ENCODE measurements at regions not wholly inside any gene's neighbourhood (a gene's known extent, or its start where the extent isn't known, plus 50 kb on each side); places are given as distances from the start of the nearest gene placed in this dataset.

DNA sequence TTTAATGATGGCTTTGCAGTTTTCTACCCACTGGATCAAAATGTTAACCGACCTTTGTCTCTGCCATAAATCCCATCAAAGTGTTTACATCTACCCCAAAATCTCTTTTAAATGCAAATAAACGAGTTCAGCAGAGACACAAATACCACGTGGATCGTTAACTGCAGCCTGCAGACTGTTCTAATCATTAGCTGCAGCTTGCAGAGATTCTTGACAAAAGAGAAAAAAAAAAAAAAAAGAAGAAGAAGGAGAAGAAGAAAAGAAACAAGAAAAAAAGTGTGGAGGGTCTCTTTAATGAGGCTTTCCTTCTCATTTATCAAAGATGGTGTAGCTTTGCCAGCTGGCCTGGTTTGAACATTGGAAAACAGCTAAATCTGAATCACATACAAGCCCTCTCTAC is 275.7 kb downstream of the NEDD1 start:
- no peak for DNase-seq

DNA sequence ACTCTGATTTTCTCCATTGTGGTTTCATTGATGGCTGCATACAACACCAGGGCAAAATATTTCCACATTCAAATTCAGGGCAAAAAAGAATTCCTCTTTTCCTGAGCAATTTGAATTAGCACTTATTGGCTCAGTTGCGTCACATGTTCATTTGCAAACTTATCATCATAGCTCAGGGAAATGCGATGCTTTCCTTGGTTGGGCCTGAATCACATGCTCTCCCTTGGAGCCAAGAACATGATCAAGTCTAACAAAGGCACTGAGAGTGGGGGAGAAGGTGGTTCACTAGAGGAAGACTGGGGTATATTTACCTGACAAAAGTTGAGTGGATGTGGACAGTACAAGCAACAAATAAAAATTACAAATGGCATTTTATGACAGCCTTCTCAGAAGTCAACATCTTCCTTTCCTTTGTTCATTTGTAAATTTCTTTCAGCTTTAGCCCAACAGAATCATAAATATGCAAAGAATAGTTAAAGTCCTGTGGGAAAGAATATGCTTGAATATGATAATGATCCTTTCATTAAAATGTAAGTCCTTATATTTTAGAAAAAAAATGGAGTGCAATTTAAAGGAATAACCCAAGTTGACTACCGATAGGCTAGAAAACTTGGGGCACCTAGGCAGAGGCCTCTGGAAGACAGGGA is 277.2 kb downstream of the NEDD1 start:
- DNase-seq = no peak

DNA sequence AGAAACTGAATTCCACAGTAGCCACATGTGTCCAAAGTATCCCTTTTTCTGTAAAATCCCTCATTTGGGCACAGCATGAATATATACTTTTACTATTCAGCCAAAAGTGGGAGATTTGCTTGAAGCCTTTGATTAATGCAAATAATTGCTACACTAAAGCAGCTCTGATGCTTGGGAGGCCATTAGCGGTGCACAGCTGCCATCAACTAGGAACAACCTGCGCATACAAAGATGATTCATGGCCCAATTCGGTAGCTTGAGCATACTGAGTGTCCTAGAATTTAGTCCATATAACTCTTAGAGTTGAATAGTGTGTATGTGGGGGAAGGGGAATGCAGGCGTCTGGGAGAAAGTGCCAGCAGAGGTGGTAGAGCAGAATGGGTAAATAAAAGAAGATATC is 277.0 kb upstream of the RMST start:
- DNase-seq = peak; percentile 58

GRCh38 chr12:97194546-97194945 is 268.1 kb upstream of the RMST start:
- no peak for DNase-seq

- no peak for DNase-seq
These were observed 262.4 kb upstream of the RMST start for GRCh38 chr12:97200181-97200580.

- DNase-seq = no peak
These were observed 259.2 kb upstream of the RMST start for GRCh38 chr12:97203408-97203807.

DNA sequence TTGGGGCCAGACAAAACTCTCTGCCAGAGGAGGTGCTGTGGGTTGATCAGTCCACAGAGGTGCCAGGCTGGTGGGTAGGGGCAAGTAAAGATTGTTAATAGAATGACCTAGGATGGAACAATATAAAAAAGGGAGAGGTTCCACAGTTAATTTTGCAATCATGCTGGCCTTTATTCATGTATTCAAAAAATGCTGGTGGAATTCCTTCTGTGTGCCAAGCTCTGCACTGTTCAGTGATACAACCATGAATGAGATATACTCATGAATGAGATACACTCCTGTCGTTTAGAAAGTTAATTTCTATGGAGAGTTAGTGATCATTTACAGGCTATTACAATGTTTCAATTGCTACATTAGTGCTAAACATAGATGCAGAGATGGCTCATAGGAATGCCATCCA is 252.6 kb upstream of the RMST start:
- DNase-seq = no peak

- DNase-seq = no peak
These were observed 251.1 kb upstream of the RMST start for GRCh38 chr12:97211416-97211930.

GRCh38 chr12:97216848-97217247 is 245.8 kb upstream of the RMST start:
- no peak for DNase-seq

DNA sequence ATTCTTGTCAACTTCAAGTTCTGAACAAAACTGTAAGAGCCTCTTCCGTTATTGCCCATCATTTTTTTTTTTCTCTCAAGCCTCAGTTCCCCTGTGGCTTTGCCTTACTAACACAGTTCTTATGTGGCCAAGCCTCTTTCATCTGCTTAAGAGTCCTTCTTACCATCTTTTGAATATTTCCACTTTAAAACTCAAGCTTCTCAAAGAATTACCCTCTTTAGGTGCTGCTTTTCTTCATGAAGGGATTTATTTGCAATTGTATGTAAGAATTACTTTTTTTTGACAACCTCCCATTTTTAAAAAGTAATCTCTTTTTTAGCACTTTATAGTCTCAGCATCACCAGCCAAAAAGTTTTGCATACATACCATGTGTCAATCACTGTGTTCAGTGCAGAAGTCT is 240.2 kb upstream of the RMST start:
- no peak for DNase-seq

DNA sequence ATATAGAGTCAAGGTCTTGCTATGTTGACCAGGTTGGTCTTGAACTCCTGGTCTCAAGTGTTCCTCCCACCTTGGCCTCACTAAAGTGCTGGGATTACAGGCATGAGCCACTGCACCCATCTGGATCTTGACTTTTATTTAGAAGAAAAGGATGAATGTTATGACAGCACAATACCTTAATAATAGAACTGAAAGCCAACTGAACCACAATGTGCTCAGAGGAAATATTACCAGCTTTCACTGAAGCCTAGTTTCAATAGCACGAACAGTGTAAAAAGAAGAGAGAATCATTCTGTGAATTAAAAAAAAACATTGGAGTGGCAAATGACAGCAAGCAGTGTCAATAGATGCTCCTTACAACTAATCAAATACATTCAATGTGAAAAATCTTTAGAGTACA is 239.2 kb upstream of the RMST start:
- DNase-seq = no peak

- DNase-seq = no peak
These were observed 233.6 kb upstream of the RMST start for GRCh38 chr12:97229004-97229403.

DNA sequence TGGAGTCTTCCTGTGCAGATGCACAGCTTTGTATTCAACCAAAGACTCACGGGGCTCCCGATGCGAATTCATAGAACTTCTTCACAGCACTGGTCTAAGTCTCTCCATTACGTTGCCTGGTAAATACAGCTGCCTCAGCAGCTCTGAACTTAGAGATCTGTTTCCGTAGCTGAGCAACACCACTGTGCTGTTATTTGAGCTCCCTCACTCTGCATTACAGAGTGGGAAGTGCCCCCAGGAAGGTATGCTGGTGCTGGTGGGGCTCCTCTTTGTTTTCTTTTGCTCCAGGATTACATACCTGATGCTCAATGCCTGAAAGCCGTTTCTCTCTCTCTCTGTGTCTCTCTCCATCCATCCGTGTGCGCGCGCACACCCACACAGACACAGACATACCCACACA is 227.5 kb upstream of the RMST start:
- no peak for DNase-seq

DNA sequence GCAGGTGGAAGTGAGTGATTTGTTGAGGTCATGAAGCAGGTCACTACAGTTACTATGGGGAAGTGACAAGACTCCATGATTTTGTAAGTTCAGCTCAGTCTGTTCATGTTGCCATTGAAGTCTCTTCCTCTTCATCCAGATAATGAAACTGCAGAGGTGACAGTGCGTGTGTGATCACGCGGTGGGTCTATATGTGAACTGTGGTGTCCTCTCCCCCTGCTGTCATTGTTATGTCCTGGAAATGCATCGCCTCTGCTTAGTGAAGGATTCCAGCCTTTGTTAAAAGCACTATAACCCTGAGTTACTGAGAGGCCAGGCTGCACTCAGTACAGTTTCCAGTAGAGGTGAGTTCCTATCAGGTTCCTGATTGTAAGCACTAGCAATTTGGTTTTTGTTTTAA is 216.2 kb upstream of the RMST start:
- no peak for DNase-seq

GRCh38 chr12:97250483-97250882 is 212.1 kb upstream of the RMST start:
- no peak for DNase-seq

DNA sequence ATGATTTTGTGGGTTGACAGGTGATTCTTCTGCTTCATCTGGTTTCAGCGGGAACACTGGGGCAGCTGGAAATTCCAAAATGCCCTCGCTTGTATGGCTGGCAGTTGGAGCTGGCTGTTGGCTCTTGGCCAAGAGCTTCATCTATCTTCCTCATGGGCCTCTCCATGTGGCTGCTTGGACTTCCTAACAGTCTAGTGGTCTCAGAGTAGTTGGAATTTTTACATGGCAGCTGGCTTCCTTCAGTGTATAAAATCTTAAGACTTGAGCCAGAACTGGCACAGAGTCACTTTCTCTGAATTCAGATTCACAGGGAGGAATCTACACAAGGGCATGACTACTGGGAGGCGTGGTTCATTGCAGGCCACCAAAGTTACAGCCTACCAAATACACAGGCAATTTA is 204.9 kb upstream of the RMST start:
- no peak for DNase-seq

DNA sequence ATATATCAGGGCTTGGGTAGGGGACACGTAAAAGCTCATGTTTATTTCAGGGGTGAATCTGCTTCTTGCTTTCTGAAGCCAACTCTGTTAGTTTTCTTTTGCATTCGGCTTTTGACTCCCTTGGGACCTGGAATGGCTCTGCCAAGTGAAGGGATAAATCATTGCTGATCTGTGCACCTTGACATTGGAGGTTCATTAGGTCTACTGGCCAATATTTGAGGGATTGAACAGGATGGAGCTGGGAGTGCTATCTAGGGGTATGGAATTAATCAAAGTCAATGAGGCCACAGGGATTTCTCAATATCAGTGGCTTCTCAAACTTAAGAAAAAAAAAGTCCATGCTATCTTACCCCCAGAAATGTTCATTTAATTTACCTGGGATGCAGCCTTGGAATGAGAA is 203.5 kb upstream of the RMST start:
- no peak for DNase-seq

DNA sequence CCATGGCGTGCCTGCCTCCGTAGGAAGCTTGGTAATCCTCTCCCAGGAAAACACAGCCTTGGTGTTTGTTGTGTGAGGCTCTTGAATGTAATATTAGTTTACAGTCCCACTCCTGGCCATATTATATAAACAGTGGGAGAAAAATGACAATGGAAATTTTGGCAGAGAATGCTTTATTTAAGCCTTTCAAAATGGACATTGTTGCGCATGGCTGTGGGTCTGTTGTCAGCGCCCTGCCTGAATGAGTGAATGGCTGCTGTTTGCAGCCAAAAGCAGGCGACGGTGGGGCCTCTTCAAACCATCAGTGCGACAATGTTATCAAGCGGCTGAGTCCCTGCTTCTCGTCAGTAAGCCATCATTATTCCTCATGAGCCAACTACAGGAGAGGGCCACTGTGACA is 201.8 kb upstream of the RMST start:
- no peak for DNase-seq

GRCh38 chr12:97267166-97267565 is 195.4 kb upstream of the RMST start:
- no peak for DNase-seq

DNA sequence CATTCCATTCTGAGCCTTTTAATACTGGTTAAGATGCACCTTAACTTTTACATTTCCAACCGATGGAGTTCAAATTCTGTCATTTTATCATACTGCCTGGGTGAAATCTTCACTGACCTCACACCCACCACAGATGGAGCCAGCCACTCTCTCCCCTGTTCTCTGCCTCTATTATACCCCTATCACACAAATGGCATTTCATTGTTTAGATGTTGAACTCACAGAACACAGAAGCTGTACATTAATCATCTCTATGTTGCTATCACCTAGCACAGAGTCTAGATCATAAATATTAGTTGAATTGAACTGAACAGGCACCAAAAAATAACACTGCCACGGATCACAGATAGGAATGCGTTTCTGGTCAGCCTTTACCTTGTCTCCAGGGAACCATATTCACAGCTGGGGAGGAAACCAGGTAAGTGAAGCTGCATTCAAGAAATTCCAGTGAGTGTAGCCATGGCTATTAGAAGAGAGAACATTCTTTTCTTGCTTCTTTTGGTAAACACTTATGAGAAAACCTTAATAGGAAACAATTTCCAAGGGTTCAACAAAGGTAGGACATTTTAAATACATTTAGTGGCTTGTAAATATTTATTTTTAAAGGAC is 194.9 kb upstream of the RMST start:
- DNase-seq = no peak

GRCh38 chr12:97272471-97272870 is 190.1 kb upstream of the RMST start:
- DNase-seq = no peak

GRCh38 chr12:97274386-97274785 is 188.2 kb upstream of the RMST start:
- DNase-seq = no peak

DNA sequence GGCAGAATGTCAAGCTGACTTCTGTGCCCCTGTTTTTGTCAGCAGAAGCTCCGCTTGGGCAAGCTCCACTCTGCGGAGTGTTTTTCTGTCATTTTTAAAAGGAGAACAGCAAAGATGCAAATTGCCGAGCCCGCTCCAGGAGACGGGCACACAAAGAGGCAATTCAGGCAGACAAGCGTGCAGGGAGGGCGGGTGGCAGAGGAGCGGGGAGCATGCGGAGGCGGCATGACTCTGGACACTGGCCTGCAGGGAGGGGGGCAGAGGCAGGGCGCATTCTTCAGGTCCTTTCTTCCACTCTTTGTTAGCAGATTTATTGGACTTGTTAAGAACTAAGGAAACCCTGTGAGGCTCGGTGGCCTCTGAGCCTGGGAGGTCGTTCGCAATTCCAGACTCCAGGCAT is 187.3 kb upstream of the RMST start:
- DNase-seq = peak; percentile 79

DNA sequence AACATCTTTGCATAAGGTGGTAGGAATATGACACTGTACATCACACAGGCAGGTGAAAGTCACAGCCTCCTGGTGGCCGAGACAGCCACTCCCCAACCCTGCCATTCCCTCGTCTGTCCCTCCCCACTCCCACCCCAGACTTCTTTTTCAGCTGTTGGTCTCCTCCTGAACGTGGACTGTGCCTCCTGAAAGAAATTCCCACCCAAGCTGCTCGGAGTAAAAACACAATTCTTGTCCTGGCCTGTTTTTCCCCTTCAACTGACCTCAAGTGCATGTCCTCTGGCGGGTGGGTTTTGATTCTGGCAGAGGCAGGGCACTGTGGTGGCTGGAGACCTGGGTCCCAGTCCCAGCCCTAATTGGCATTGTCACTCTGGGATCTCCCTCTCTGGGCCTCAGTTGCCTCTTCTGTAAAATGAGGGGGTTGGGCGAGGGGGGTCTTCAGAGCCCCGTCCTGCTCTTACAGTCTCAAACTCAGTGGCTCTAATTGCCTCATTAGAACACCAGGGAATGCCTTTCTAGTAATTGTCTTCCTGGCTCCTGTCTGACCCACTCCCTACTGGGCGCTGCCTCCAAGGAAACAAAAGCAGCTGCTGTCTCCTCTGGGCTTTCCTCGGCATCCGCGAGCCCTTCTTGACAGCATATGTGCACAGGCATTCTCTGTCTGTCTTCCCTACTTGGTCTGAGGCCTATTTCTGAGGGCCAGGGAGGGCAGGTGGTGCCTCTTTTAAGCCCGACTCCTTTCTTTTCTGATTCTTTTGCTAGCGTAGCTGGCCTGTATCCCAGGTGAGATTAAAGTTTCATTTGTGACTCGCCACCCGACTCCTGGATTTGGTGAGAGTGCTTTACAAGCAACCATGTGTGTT is 186.6 kb upstream of the RMST start:
- peak; percentile 75 for DNase-seq

Measured in NCI-H526 treated with DMSO at 0.1 percent for 48 hours (cell line).